ENCODE measurements at regions not wholly inside any gene's neighbourhood (a gene's known extent, or its start where the extent isn't known, plus 50 kb on each side); places are given as distances from the start of the nearest gene placed in this dataset.

GRCh38 chr2:35116151-35116550 lies 1239.4 kb upstream of the CRIM1 start:
- TF ChIP-seq CTCF (IDR thresholded peaks at IDR 0.05) = no peak
- TF ChIP-seq POLR2A (IDR thresholded peaks at IDR 0.05) = no peak
